T-cell (primary cell): ENCODE measurements at regions not wholly inside any gene's neighbourhood (a gene's known extent, or its start where the extent isn't known, plus 50 kb on each side); places are given as distances from the start of the nearest gene placed in this dataset.

Source experiments
- ATAC-seq, 4 experiments: fragments of 200-7000 bp in 3 of 4; fragments of 150-1000 bp in 1 of 4; cut with Tn5 transposase; replicated peaks in 1 of 4; 1 replicate in 3 of 4; 2 replicates in 1 of 4; pipeline ENCODE4 v1.10.0; 2021; ENCODE audit warnings: moderate library complexity in 3 of 4, mild to moderate bottlenecking in 2 of 4, moderate number of reproducible peaks in 1 of 4
- CTCF ChIA-PET, 2 donors: fragments of 300-600 bp; sonication (Branson Sonifier 250); formaldehyde crosslinking; loops; one replicate each; lab custom pipeline; 2022; ENCODE audit warnings: antibody characterized with exemption in 2 of 2; lab: Charles Lee
- POLR2A ChIA-PET, 2 donors: fragments of 300-600 bp; sonication (Branson Sonifier 250); formaldehyde crosslinking; loops; one replicate each; lab custom pipeline; 2022; ENCODE audit warnings: antibody characterized with exemption in 2 of 2; lab: Charles Lee
- DNase-seq, 35 experiments: peaks; one replicate each; pipeline versions ENCODE4 v3.0.0 to v3.0.0-alpha.2; 2013 to 2023
- H3K27ac ChIP-seq: one replicate; pipeline ENCODE4 v1.5.1; 2013; ENCODE audit warnings: low read length
- H3K27me3 ChIP-seq, 2 experiments: replicated peaks in 1 of 2; 1 replicate in 1 of 2; 2 replicates in 1 of 2; pipeline versions ENCODE4 v1.6.1 to v1.7.0; 2013; ENCODE audit warnings: low read length in 1 of 2, mixed read lengths in 1 of 2; ENCODE audit not compliant: control insufficient read depth in 2 of 2, insufficient read depth in 2 of 2; ENCODE audit errors: extremely low read depth in 1 of 2
- H3K36me3 ChIP-seq, 2 donors: 1 replicate in 1 of 2; 2 replicates in 1 of 2; pipeline versions ENCODE4 v1.6.1 to v1.7.0; 2013; ENCODE audit warnings: low read length in 1 of 2; ENCODE audit not compliant: control insufficient read depth in 2 of 2, insufficient read depth in 1 of 2; ENCODE audit errors: extremely low read depth in 1 of 2
- H3K4me1 ChIP-seq, 2 experiments: 1 replicate in 1 of 2; 2 replicates in 1 of 2; pipeline versions ENCODE4 v1.6.1 to v1.7.0; 2013; ENCODE audit warnings: low read length in 2 of 2, mixed read lengths in 1 of 2; ENCODE audit not compliant: insufficient read depth in 2 of 2, control insufficient read depth in 1 of 2; ENCODE audit errors: extremely low read depth in 1 of 2
- H3K4me3 ChIP-seq, 2 donors: 1 replicate in 1 of 2; 2 replicates in 1 of 2; pipeline versions ENCODE4 v1.5.1 to v1.7.0; 2013; ENCODE audit warnings: mild to moderate bottlenecking in 2 of 2, low read length in 1 of 2, moderate library complexity in 1 of 2; ENCODE audit not compliant: control insufficient read depth in 1 of 2; ENCODE audit errors: extremely low read depth in 1 of 2
- H3K9me3 ChIP-seq: 2 replicates; pipeline ENCODE4 v1.7.0; 2013
- H3K27ac Mint-ChIP-seq, 2 donors: one replicate each; pipeline ENCODE4 v1.8.0; 2020 to 2021; ENCODE audit warnings: mild to moderate bottlenecking in 2 of 2, mixed read lengths in 2 of 2
- H3K27me3 Mint-ChIP-seq, 2 donors: one replicate each; pipeline ENCODE4 v1.8.0; 2021 to 2022; ENCODE audit warnings: mixed read lengths in 2 of 2
- H3K36me3 Mint-ChIP-seq: one replicate; pipeline ENCODE4 v1.8.0; 2021; ENCODE audit warnings: mixed read lengths
- H3K4me1 Mint-ChIP-seq, 3 donors: one replicate each; pipeline ENCODE4 v1.8.0; 2020 to 2022; ENCODE audit warnings: mixed read lengths in 3 of 3, mild to moderate bottlenecking in 1 of 3
- H3K4me3 Mint-ChIP-seq, 3 donors: one replicate each; pipeline ENCODE4 v1.8.0; 2020 to 2022; ENCODE audit warnings: mild to moderate bottlenecking in 3 of 3, mixed read lengths in 3 of 3, moderate library complexity in 3 of 3
- H3K9me3 Mint-ChIP-seq, 3 donors: one replicate each; pipeline ENCODE4 v1.8.0; 2020 to 2022; ENCODE audit warnings: mixed read lengths in 3 of 3
- WGBS: methylation state at CpG from one replicate; pipeline ENCODE4 v1.1.5; 2013; ENCODE audit warnings: missing lambda C conversion rate; ENCODE audit not compliant: insufficient coverage; 5-methylcytosine and 5-hydroxymethylcytosine counted together

DNA sequence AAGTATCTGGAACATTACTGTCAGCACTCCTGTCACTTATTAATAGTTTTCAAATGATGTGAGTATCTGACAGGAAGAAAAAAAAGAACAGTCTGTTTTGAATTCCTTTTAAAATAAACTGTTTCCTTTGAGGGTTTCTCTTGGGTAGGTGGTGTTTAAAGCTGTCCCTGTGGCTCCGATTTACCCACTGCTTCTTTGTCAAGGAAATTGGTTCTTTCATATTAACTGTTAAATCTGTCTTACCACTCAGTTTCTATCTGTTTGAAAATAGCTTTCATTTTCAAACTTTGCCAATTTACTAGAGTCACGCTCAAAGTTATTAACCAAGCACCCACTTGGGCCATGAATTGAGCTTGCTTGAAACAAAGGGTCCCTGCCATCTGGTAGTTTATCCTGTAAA is 614.6 kb upstream of the NXPH2 start:
- H3K27ac Mint-ChIP-seq: no peak overlapping the region
- Histone ChIP-seq H3K4me3 (no peak overlapping the region), H3K9me3 (no peaks in the 10 kb centered on the region), H3K27me3 (no peaks in the 10 kb centered on the region), H3K4me1 (no peaks in the 10 kb centered on the region), H3K36me3 (no peaks in the 10 kb centered on the region), H3K27ac (no peak overlapping the region)
- H3K27me3 Mint-ChIP-seq: no peaks in the 10 kb centered on the region
- ChIA-PET CTCF (no interaction called here), POLR2A (no interaction called here)
- no peaks in the 10 kb centered on the region for H3K36me3 Mint-ChIP-seq
- no CpG with 5 or more reads among the region's 2 CpGs for WGBS
- no peak for ATAC-seq
- H3K4me3 Mint-ChIP-seq: no peak overlapping the region
- H3K9me3 Mint-ChIP-seq: peaks cover 5 to 10% (median 8%) of the 10 kb centered on the region in 3 donors
- no peaks in the 10 kb centered on the region for H3K4me1 Mint-ChIP-seq
- no peak for DNase-seq

DNA sequence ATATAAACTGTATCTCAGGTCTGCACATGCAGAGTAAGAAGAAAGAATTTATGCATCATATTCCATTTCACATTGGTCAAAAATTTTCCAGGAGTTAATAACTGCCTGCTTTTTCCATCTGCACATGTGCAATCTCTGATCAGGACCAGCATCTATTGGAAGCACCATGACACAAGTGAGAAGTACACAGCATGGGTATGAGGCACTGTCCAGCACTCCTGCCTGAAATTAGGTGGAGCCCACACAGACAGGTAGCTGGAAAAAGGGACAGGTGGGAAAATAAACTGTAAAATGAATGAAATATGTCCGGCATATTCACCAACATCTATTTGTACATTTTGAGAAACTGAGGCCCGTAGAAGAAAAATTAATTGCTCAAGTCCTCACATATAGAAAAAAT is 609.2 kb upstream of the NXPH2 start:
- CTCF ChIA-PET: no interaction called here
- H3K4me3 Mint-ChIP-seq: no peak overlapping the region
- no peak for ATAC-seq
- H3K27ac ChIP-seq: no peak overlapping the region
- no CpG with 5 or more reads among the region's 2 CpGs for WGBS
- H3K4me3 ChIP-seq: no peak overlapping the region
- peaks cover 15 to 19% (median 18%) of the 10 kb centered on the region in 3 donors for H3K9me3 Mint-ChIP-seq
- H3K4me1 Mint-ChIP-seq: no peaks in the 10 kb centered on the region
- H3K27me3 ChIP-seq: no peaks in the 10 kb centered on the region
- H3K9me3 ChIP-seq: no peaks in the 10 kb centered on the region
- H3K4me1 ChIP-seq: no peaks in the 10 kb centered on the region
- H3K27ac Mint-ChIP-seq: no peak overlapping the region
- POLR2A ChIA-PET: no interaction called here
- no peaks in the 10 kb centered on the region for H3K27me3 Mint-ChIP-seq
- H3K36me3 Mint-ChIP-seq: no peaks in the 10 kb centered on the region
- no peak for DNase-seq
- no peaks in the 10 kb centered on the region for H3K36me3 ChIP-seq

DNA sequence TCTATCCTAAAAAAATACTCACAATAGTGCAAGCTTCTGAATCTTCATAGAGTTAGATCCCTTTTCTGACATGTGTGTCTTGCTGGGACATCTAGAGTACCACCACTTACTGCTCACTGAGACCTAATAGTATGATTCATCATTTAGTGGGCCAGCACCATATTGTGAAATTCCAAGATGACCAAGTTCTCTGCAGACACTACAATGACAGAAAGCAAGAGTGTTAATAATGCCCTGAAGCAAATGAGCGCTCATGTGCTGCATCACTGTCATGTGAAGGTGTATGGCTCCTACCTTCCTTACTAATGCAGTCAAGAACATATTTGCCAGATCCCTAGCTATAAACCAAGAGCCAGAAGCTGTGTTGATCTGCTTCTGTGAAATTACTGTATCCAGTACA is 606.2 kb upstream of the NXPH2 start:
- no peak overlapping the region for H3K27ac ChIP-seq
- Mint-ChIP-seq H3K27me3 (no peaks in the 10 kb centered on the region), H3K4me1 (no peaks in the 10 kb centered on the region), H3K27ac (no peak overlapping the region), H3K36me3 (no peaks in the 10 kb centered on the region), H3K9me3 (peaks cover 22 to 28% (median 22%) of the 10 kb centered on the region in 3 donors), H3K4me3 (no peak overlapping the region)
- WGBS: no CpG with 5 or more reads among the region's 1 CpG
- no peak overlapping the region for H3K4me3 ChIP-seq
- CTCF ChIA-PET: no interaction called here
- H3K4me1 ChIP-seq: no peaks in the 10 kb centered on the region
- no peak for ATAC-seq
- H3K27me3 ChIP-seq: no peaks in the 10 kb centered on the region
- H3K9me3 ChIP-seq: no peaks in the 10 kb centered on the region
- DNase-seq: no peak
- H3K36me3 ChIP-seq: no peaks in the 10 kb centered on the region
- POLR2A ChIA-PET: no interaction called here

DNA sequence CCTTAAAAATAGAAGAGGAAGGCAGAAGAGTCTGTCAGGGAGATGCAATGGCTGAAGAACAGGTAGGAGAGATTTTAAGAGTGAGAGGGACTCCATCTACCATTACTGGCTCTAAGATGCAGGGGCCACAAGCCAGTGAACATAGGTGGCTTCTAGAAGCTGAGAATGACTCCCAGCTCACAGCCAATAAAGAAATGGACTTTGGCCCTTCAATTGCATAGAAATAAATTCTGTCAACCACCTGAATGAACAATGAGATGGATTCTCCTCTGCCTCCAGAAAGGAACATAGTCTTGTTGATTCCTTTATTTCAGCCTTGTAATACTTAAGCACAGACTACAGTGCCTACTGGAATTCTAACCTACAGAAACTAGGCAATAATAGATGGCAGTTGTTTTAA is 603.3 kb upstream of the NXPH2 start:
- H3K4me1 Mint-ChIP-seq: no peaks in the 10 kb centered on the region
- CTCF ChIA-PET: no interaction called here
- H3K27ac Mint-ChIP-seq: no peak overlapping the region
- H3K36me3 Mint-ChIP-seq: no peaks in the 10 kb centered on the region
- no peak overlapping the region for H3K4me3 Mint-ChIP-seq
- H3K4me1 ChIP-seq: no peaks in the 10 kb centered on the region
- no peaks in the 10 kb centered on the region for H3K9me3 ChIP-seq
- H3K27me3 Mint-ChIP-seq: no peaks in the 10 kb centered on the region
- H3K27me3 ChIP-seq: no peaks in the 10 kb centered on the region
- peaks cover 19 to 31% (median 28%) of the 10 kb centered on the region in 3 donors for H3K9me3 Mint-ChIP-seq
- no peaks in the 10 kb centered on the region for H3K36me3 ChIP-seq
- POLR2A ChIA-PET: no interaction called here
- no peak overlapping the region for H3K27ac ChIP-seq
- no peak for DNase-seq
- no peak overlapping the region for H3K4me3 ChIP-seq
- ATAC-seq: no peak

DNA sequence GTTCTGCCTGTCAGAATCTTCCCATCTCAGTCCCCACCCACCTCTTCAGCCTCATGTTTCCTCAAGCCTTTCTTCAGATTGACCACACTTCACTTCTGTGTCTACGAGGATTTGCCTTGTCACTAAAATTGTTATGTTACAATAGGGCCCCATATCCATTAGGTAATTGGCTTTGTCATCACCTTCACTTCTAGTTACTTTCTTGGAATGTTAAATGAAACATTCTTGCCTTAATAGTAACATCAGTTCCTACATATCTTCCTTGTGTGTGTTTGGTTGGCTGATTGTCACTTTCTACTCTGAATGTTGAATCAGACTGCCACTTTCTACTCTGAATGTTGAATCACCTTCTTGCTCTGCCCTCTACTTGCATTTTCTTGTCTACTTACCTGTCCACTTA is 599.9 kb upstream of the NXPH2 start:
- Histone ChIP-seq H3K36me3 (no peaks in the 10 kb centered on the region), H3K27me3 (no peaks in the 10 kb centered on the region), H3K9me3 (no peaks in the 10 kb centered on the region), H3K4me1 (no peaks in the 10 kb centered on the region), H3K27ac (no peak overlapping the region), H3K4me3 (no peak overlapping the region)
- no peaks in the 10 kb centered on the region for H3K36me3 Mint-ChIP-seq
- ATAC-seq (no peak), DNase-seq (no peak)
- no peak overlapping the region for H3K27ac Mint-ChIP-seq
- ChIA-PET POLR2A (no interaction called here), CTCF (no interaction called here)
- WGBS: no CpG with 5 or more reads among the region's 1 CpG
- H3K4me1 Mint-ChIP-seq: no peaks in the 10 kb centered on the region
- peaks cover 23 to 30% (median 27%) of the 10 kb centered on the region in 3 donors for H3K9me3 Mint-ChIP-seq
- H3K4me3 Mint-ChIP-seq: no peak overlapping the region
- H3K27me3 Mint-ChIP-seq: no peaks in the 10 kb centered on the region

DNA sequence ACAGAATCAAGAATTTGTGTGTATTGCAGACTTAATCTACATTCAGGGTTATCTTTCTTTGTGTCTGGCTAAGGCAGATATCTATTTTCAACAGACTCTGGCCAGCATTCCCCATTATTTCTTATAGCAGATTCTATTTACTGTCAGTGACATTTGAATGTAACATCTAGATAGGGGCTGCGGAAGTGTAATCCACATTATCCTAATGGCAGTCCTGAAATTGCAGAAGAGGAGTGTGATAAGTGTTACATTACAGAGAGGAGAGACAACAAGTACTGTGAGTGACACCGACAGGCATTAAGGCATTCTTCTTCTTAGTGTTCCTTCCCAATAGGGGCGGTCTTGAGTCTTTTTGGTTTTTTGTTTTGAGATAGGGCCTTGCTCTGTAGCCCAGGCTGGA is 598.2 kb upstream of the NXPH2 start:
- ATAC-seq (no peak), DNase-seq (no peak)
- H3K9me3 Mint-ChIP-seq: peaks cover 25 to 30% (median 29%) of the 10 kb centered on the region in 3 donors
- POLR2A ChIA-PET: no interaction called here
- no CpG with 5 or more reads among the region's 3 CpGs for WGBS
- H3K27ac ChIP-seq: no peak overlapping the region
- no peaks in the 10 kb centered on the region for H3K36me3 ChIP-seq
- H3K4me1 ChIP-seq: no peaks in the 10 kb centered on the region
- no peaks in the 10 kb centered on the region for H3K27me3 Mint-ChIP-seq
- H3K27me3 ChIP-seq: no peaks in the 10 kb centered on the region
- H3K4me3 ChIP-seq: no peak overlapping the region
- H3K36me3 Mint-ChIP-seq: no peaks in the 10 kb centered on the region
- H3K27ac Mint-ChIP-seq: no peak overlapping the region
- CTCF ChIA-PET: no interaction called here
- H3K4me3 Mint-ChIP-seq: no peak overlapping the region
- H3K9me3 ChIP-seq: no peaks in the 10 kb centered on the region
- H3K4me1 Mint-ChIP-seq: no peaks in the 10 kb centered on the region

DNA sequence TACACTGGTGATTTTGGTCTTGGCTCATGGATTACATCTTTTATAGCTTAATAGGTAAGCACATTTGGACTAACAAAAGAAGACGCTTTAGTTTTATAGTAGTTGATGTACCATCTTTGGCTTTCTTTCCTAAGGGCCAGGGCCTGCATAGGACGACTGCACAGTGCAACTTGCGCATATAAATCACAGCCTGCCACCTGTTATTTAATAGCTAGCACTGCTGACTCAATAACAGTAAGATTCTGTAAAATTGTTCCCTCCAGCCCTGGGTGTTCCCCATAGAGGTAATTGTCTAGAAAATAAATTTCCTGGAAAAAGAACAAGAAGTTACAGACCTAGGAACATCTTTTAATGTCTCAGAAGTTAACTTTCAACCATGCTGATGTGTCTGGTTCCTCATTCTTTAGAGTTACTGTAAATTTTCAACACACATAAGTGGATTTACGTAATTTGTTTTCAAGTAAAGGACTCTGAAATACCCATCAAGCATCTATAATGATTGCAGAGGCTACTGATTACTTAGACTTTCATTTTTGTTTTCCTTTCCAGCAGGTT is 594.2 kb upstream of the NXPH2 start:
- no peak overlapping the region for H3K27ac Mint-ChIP-seq
- POLR2A ChIA-PET: no interaction called here
- no CpG with 5 or more reads among the region's 4 CpGs for WGBS

More for the DNA sequence above, 594.2 kb upstream of the NXPH2 start:
- no peak for ATAC-seq
- H3K27me3 Mint-ChIP-seq: no peaks in the 10 kb centered on the region
- Histone ChIP-seq H3K27ac (no peak overlapping the region), H3K36me3 (no peaks in the 10 kb centered on the region), H3K4me1 (no peaks in the 10 kb centered on the region), H3K27me3 (no peaks in the 10 kb centered on the region), H3K9me3 (no peaks in the 10 kb centered on the region), H3K4me3 (no peak overlapping the region)
- no peaks in the 10 kb centered on the region for H3K36me3 Mint-ChIP-seq
- CTCF ChIA-PET: no interaction called here
- H3K9me3 Mint-ChIP-seq: peaks cover 25 to 30% (median 28%) of the 10 kb centered on the region in 3 donors
- no peak for DNase-seq
- no peak overlapping the region for H3K4me3 Mint-ChIP-seq
- H3K4me1 Mint-ChIP-seq: no peaks in the 10 kb centered on the region
